ENCODE measurements at regions not wholly inside any gene's neighbourhood (a gene's known extent, or its start where the extent isn't known, plus 50 kb on each side); places are given as distances from the start of the nearest gene placed in this dataset.

- DNase-seq: no peak
Observed at GRCh38 chr15:97425596-97425995, 534.9 kb upstream of the ARRDC4 start.

GRCh38 chr15:97443101-97443500 lies 517.4 kb upstream of the ARRDC4 start:
- DNase-seq: no peak

GRCh38 chr15:97446138-97446537 lies 514.4 kb upstream of the ARRDC4 start:
- no peak for DNase-seq

DNA sequence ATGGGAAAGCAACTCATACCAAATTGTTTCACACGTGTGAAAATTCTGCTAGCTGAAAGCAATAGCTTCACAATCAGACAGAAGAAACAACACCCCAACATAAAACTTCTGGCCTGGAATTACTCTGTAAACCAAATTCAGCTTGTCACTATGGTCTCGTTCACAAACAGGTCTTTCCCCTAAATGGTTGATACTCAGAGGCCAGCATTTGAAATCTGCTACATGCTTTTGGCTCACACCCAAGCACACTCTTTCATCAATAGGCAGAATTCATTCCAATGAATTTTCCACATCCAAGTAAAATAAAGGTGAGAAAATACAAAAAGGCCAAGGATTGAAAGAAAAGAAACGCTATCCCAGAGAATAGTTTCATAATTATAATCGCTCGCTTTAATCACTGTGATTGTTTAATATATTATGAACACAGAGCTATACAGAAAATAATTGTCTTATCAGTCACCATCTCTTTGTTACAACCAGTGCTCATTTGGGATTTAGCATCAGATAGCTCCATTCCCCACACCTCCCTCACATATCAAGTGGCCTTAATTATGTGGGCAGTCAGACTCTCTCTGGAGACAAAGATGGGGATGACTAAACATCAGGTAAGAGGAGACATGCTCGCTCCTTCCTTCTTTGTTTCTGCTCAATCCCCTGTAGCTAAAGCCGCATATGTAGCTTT lies 503.8 kb upstream of the ARRDC4 start:
- DNase-seq: no peak

DNA sequence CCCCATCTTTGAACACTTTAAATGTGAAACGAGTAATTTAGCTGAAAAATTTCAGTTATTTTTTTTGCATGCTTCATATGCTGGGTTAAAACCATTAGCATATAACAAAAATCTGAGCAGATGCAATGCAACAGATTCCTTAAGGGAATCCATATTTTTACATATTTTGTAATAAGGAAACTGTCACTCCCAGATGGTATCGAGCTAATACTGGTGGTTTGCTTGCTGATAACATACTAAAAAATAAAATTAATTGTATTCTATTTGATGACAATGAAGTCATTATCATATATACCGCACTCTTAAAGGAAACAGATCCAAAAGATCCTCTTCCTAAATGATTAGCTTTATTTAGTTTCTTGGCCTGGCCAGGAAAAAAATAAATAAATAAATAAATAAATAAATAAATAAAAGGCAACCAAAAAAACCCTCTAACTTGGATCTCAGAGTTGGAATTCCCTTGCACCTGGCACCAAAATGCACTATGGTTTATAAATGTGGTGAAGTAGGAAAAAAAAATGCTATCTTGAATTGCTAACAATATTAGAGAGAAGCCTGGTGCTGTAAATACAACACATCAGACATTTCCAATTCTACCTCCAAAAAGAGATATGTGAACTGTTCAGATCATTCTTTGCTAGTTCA lies 503.2 kb upstream of the ARRDC4 start:
- no peak for DNase-seq

GRCh38 chr15:97459771-97460170 lies 500.7 kb upstream of the ARRDC4 start:
- no peak for DNase-seq

GRCh38 chr15:97461226-97461625 lies 499.3 kb upstream of the ARRDC4 start:
- no peak for DNase-seq

GRCh38 chr15:97463696-97464095 lies 496.8 kb upstream of the ARRDC4 start:
- no peak for DNase-seq

- no peak for DNase-seq
Observed at GRCh38 chr15:97470417-97470816, 490.1 kb upstream of the ARRDC4 start.

DNA sequence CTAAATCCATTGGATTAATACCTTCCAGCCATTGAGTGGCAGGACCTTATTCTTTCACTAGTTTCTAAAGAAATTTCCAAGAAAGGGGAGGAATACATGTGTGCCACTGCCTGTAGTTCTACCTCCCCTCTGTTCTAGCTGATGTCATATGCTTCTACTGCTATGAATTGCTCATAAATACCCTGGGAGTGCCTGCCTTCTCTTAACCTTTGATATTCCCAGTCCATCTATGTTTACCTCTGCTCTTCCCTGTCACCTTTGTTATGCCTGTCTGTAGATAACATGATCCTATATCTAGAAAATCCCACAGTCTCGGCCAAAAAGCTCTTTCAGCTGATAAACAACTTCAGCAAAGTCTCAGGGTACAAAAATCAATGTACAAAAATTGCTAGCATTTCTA lies 486.9 kb upstream of the ARRDC4 start:
- no peak for DNase-seq

- DNase-seq: no peak
Observed at GRCh38 chr15:97479957-97480356, 480.5 kb upstream of the ARRDC4 start.

- DNase-seq: no peak
Observed at GRCh38 chr15:97482521-97482920, 478.0 kb upstream of the ARRDC4 start.

DNA sequence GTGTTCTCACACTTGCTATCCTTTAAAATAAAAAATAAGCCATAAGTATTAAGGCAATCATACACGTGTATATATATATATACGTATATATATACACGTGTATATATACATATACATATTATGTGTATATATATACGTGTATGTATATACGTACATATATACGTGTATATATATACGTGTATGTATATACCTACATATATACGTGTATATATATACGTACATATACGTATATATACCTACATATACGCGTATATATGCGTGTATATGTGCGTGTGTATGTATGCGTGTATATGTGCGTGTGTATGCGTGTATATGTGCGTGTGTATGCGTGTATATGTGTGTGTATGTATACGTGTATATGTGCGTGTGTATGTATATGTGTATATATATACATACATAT lies 477.3 kb upstream of the ARRDC4 start:
- DNase-seq: no peak

DNA sequence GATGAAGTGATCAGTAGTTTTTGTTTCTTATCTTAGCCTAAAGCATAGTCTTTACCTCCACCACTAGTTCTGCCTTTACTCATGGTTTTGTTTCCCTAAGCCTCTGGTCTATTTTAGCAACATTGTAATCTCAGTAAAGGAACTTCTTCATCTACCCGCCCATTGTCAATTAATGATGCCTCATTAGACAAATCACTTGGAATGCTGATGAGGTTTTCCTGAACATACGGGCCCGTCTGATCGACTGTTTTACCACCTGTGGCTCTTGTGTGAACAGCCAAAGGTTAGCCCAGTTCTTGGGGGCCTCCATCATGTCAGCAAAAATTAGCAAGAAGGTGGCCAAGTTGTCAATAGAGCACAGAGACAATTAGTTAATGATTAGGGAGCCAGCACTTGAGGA lies 470.1 kb upstream of the ARRDC4 start:
- no peak for DNase-seq

GRCh38 chr15:97501291-97501690 lies 459.2 kb upstream of the ARRDC4 start:
- no peak for DNase-seq

DNA sequence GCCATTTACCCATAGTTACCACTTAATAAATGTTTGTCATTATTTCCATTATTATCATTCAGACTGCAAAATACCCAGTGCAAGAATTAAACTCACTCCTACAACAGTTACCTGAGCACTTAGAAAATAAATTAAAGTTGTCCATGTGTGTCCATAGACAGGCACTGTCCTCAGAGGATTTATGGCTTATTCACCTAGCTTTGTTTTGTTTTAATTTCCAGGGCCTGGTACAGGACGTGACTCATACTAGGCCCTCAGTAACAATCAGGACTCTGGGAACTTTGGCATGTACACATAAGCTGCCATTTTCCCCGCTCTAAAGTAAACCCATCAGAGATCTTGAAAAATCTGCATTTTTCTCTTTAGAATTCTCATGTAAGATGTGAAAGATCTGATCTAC lies 458.5 kb upstream of the ARRDC4 start:
- DNase-seq: no peak

- no peak for DNase-seq
Observed at GRCh38 chr15:97504031-97504792, 456.3 kb upstream of the ARRDC4 start.

- no peak for DNase-seq
Observed at GRCh38 chr15:97517737-97518136, 442.8 kb upstream of the ARRDC4 start.

DNA sequence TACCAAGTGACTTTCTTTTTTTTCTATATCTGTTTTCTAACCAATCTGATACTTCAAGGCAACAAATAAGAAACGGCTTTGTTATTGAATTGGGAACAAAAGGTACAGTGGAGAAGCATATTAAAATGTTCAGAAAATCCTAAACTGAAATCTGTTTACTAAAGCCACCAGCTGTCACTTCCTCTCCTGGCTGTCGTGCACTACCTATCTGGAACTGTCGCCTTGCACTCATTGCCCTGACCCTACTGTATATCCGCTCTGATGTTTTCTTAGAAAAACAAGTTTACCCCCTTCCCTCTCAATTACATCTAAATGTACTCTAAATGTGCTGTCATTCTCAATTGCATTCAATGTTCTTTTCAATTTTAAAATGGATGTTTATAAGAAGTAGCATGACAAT lies 439.8 kb upstream of the ARRDC4 start:
- no peak for DNase-seq

GRCh38 chr15:97521381-97522285 lies 438.9 kb upstream of the ARRDC4 start:
- DNase-seq: no peak

- DNase-seq: no peak
Observed at GRCh38 chr15:97522347-97522746, 438.2 kb upstream of the ARRDC4 start.

GRCh38 chr15:97525809-97526208 lies 434.7 kb upstream of the ARRDC4 start:
- DNase-seq: no peak

- DNase-seq: no peak
Observed at GRCh38 chr15:97528238-97528637, 432.3 kb upstream of the ARRDC4 start.

Data from activated effector memory CD4-positive, alpha-beta T cell treated with anti-CD3 and anti-CD28 coated beads, Interleukin-2, amount 50 U/mL, for 16 hours (primary cell).